SH-SY5Y (cell line): ENCODE measurements at regions not wholly inside any gene's neighbourhood (a gene's known extent, or its start where the extent isn't known, plus 50 kb on each side); places are given as distances from the start of the nearest gene placed in this dataset.

Experiments used
- GATA2 ChIP-seq: IDR thresholded peaks from 2 replicates; pipeline ENCODE4 v1.6.1; 2011; ENCODE audit warnings: mild to moderate bottlenecking, low read depth, low read length
- GATA3 ChIP-seq: IDR thresholded peaks from 2 replicates; pipeline ENCODE4 v1.6.1; 2011; ENCODE audit warnings: low read depth, mild to moderate bottlenecking, low read length, moderate library complexity

DNA sequence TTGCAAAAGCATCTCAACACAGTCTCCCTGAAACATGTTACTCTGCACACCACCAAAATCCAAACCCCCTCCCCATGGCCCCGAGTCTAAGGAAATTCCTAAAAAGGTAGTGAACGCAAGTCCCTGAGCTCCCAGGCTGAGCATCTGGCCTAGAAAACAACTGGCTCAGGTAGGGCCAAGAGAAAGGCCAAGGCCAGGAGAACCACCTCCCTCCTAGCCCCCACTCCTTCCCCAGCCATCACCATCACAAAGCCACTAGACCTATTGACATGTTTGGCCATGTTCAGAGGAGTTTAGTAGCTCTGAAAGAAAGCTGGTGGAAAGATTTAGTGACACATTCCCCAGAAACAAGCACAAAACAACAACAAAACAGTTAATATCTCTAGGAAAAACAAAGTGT lies 220.0 kb upstream of the PSMD7 start:
- TF ChIP-seq GATA3 (no peak), GATA2 (no peak)
